GM21576 (cell line): ENCODE measurements at regions not wholly inside any gene's neighbourhood (a gene's known extent, or its start where the extent isn't known, plus 50 kb on each side); places are given as distances from the start of the nearest gene placed in this dataset.
"Not testable (repeated sequence)": the region's sequence is repeated elsewhere in the genome, so short reads cannot be mapped to it uniquely, and the experiment has no call there.

ENCODE experiments used
- ATAC-seq: cut with Tn5 transposase; IDR thresholded peaks from one replicate; pipeline ENCODE4 v1.9.1; 2021; ENCODE audit warnings: mild to moderate bottlenecking, moderate library complexity; ENCODE audit not compliant: unreplicated experiment

DNA sequence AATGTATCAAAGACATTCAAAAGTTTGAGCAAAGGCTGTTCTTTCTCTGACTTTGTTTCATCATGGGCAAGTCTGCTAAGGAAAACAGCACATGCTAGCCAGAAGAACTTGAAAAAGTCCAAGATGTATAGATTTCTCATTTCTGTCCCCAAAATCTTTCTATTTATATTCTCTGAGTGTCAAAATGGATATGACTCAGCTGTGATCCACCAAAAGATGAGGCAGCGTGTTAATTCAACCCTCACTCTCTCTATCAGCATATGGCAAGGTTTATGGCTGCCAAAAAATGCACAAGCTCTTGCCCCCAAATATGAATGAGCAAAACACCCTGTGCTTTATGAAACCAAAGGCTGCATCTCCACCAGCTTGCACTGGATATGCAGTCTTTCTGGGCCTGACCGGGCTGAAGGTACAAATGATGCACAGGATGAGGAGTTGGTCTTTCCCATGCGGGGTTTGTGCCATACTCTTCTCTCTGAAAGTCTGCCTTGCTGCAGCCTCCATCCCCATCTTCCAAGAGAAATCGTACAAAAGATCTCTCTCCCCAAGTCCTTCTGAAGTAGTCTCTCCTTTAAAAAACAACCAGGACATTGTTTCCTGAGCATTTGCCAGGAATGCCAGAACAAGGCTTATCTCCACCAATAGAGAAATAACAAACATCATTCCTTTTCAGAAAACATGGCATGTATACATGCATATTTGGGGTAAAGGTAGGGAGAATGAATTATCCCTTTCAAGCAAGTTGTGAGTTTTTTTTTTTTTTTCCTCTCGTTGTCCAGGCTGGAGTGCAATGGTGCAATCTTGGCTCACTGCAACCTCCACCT is 203.4 kb downstream of the TMX1 start:
- no peak for ATAC-seq

DNA sequence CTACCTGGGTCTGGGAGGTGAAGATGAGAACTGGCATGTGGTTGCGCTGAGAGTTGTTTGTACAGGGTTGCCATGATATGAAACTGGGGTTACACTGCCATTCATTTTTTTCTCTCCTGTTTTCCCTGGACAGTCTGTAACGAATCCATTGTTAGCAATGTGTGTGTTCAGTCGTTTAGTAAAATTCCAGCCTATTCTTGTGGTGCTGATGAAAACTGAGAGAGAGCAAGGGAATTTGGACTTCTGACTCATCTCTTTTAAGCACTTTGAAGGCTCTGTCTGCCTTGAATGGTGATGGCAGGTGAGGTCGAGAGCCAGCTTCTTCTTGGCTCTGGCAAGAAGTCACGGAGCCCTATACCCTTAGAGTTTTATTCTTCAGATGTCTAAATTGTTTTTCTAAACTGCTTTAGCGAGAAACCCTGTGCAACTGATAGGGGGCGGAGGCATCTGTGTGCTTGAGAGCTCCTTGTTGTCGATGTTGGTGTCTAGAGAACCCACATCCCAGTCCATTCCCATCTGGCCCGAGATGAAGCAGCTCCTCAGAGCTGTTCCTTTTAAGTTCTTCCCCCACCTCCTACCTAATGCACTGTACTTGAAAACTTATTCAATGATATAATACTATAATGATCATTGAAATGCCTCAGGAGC is 204.4 kb downstream of the TMX1 start:
- no peak for ATAC-seq

DNA sequence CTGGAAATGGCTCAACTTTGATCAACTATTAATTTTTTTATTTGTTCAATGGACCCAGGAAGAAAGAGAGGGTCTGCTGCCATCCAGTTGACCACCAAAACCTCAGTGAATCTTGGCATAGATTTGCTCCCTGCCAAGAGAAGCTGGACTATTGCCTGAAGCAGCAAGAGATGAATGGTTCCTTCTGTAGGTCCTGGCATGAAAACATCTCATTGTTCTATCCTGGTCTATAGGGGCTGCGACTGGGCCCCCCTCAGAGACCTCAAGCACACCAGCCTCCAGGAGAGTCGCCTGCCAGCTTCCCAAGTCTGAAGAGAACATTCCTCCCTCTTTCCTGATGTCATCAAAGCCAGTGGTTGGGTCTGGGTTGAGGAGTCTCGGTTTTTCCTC is 204.9 kb downstream of the TMX1 start:
- no peak for ATAC-seq

DNA sequence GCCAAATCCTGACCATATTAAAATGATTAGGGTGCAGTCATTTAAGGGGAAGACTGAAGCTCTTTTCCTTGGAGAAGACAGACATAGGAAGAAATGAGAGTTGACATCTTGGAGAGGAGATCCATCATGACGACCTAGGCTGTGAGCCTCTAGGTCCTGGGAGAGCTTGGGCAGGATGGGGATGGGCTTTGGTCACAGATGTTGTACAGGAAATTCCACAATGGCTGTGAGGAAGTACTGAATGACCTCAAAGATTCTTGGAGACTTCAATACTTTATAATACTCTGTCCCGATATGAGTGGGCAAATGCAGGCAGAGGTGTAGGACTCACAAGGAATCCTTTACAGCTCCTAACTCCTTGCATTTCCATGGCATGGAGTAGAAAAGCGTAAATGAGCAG is 204.9 kb upstream of the FRMD6 start:
- ATAC-seq: no peak

DNA sequence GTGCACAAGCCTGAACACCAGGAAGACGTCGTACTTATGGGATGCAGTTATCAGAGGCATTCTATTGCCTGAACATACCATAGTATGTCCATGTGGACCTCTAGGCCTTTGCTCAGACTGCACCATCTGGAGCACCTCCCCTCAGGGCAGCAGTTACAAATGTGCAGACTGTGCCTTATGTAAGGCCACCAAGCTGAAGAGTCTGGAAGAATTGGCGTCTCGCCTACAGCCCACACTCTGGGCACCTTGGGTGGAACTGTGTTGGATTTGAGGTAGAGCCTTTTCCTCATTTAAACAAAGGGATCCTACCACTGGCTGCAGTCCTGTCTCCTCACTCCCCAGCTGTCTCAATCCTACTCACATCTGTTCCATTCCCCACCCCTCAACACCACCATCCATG is 204.3 kb upstream of the FRMD6 start:
- ATAC-seq: no peak

DNA sequence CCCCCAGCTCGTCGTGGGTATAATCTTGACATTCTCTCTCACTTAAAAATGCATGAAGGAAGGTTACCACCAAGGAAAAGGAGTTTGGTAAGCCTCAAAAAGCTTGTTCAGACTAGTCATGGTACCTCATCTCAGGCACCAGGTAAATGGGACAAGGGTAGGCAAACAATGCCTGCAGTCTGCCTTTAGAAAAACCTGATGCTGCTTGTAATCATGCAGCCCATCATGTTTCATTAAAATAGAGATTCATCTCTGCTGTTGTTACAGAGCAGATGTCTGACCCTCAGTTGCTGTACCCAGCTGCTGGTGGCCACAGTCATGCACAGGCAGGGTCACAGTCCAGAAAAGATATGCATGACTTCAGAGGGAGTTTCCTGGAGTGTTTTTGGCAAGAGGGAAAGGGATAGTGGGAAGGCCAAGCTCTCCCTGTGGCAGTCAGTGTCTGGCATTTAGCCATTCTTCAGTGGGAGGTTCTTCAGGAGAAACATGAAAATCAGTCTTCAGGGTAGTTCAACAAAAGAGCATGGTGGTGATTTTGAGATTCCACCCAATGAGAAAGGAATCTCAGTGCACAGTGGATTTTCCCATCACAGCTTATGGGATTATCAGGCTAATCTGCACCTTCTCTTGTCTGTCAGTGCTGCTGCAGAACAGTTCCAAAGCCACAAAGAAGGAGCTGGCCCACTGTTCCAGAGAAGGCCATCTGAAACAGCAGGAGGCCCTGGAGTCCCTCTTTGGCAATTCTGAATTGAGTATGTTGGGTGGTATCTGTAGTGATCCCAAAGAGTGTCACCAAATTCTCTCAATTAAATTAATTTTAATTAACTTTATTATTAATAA is 202.7 kb upstream of the FRMD6 start:
- ATAC-seq: no peak

DNA sequence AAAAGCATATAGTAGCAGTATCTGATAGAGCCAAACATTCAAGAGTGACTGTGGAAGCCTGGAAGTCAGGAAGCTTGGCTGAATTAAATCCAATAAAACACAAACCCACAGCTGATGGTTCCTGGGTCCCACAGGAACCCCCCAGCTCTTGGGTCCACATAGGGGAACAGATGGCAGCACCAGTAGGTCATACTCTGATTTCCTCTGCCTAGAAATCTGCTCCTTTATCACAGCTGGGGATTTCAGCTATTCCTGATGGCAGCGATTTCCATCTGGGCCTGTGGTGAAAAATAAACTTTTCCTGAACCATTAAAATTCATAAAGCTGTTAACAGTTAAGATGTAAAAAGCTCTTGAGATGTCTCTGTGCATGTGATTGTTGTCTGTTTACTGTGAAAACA is 202.0 kb upstream of the FRMD6 start:
- ATAC-seq: no peak

DNA sequence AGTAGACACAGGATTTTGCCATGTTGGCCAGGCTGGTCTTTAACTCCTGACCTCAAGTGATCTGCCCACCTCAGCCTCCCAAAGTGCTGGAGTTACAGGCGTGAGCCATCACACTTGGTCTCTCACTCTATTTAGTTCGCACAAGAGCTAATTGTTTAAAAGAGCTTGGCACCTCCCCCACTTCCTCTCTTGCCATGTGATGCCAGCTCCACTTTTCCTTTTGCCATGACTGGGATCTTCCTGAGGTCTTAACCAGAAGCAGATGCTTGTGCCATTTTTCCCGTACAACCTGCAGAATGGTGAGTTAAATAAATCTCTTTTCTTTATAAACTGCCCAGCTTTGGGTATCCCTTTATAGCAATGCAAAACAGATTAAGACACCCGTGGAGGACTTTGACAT is 200.1 kb upstream of the FRMD6 start:
- ATAC-seq: no peak

DNA sequence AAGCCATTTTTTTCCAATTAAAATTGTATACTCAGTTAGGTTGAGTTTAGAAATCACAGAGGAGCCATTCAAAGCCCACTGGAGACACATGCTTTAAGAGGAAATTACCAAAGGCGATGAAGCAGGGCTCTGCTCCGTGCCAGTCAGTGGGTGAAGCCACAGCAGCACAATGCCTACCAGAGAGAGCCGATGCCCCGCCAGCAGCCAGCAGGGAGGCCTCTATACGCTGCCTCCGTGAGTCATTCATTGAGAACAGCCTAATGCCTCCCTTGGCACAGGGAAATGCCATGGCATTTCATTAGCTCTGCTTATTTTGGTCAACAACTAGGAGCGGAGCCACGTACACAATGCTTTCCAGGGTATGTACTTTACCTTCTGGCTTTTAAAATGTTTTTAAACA is 197.8 kb upstream of the FRMD6 start:
- no peak for ATAC-seq

DNA sequence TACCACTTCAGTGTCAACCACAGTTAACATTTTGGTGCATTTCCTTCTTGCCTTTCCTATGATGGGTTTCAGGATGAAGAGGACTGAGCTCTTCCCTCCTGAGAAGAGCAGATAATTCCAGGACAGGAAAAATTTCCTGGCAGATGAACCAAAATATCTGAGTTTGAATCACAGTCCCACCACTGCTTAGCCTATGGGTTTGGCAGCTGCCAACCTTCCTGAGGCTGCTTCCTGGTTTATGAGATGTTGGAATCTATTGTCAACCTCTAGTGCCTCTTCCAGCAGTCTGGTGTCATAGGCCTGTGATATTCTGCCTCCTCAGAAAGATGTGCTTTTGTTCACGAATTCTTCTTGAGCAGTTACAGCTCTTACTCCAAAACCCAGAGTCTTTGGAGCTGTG is 197.4 kb upstream of the FRMD6 start:
- ATAC-seq: no peak

DNA sequence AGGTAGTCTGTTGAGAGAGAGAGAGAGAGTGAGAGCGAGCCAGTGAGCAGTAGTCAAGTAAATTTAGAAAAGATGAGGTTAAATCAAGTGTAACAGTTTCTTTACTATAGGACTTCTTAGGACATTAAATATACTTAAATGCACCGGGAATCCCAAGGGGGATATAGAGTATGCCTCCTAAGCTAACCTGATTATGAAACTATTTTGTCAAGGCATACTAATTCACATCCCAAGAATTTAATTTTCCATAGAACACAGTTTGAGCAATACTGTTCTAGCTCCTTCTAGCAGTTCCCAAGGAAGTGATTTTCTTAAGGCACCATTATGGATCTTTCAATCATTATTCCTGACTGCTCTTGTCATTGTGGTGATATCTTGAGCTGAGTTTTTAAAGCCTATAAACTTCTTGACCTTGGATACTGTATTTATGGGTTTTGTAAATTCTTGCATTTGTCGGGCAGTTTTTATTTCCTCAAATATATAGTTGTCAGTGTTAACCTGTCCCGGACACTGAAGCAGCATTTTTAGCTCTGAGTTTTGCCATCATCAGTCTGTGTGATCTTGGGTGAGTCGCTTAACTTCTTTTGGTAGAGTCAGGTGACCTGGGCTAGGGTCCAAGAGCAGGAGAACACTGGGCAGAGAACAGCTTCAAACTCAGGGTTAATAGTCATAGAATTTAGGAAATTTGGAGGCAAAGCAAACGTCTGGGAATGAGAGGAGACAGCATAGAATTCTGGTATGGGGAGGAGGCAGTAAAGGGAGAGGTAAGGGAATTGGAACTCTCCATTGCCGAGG is 196.5 kb upstream of the FRMD6 start:
- ATAC-seq: no peak

DNA sequence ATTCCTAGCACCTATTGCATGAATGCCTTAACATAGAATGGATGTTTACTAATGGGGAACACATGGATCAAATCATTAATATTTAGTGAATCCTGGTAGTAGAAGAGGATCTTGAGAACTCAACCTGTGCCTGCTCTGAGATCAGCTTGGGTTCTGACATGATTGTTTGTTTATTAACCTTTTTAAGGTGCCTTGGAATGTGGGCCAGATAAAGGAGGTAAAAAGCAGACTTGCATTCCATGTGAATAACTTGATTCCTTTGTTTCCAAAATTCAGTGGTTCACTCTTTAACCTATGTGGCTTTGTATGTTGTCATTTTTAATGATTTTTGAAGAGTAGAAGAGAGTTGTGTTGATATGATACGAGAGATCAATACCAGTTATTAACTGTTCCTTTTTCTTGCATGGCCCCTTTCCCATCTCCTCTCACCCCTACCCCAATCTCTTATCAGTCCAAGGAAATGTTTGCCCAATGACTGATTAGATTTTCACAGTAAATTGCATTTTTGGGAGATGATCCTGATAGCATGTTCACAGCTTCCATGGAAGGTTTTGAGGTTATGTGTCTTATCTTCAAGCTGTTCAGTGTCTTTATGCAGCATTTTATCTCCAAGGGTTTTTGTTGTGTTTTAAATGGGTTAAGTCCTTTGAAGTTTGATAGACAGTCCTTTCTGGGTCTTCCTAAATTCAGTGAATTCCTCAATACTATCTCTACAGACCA is 193.7 kb upstream of the FRMD6 start:
- no peak for ATAC-seq

DNA sequence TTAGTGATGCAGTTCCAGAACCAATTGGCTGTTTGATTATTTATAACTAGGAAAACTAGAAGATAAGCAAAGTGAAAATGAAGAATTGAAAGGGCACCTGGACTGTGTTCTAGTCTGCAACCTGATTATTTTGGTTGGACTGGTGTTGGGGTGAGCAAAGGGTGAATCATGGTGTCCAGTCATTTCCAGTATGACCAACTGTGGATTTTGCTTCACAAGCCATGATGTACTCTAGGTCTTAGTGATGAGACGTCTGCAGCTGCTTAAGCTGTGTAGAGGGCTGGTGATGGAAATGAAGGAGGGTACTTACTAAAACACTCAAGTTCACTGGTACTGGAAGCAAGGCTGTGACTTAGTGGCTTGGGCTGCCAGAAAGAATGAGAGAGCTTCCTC is 193.2 kb upstream of the FRMD6 start:
- ATAC-seq: no peak

DNA sequence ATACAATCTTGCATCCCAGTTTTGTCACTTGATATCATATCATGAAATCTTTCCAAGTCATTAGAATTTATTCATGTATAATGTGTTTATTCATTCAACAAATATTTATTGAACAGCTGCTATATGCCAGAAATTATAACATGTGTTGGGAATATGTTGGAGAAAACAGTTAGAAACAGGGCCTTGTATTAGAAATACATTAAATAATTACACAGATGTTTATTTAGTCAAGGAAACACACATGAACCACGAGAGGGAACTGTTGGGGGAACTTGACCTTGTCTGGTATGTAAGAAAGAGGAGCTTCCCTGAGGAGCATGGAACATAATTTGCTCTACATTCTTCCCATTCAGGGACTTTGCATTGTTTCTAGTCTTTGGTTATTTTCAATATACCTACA is 191.7 kb upstream of the FRMD6 start:
- no peak for ATAC-seq

DNA sequence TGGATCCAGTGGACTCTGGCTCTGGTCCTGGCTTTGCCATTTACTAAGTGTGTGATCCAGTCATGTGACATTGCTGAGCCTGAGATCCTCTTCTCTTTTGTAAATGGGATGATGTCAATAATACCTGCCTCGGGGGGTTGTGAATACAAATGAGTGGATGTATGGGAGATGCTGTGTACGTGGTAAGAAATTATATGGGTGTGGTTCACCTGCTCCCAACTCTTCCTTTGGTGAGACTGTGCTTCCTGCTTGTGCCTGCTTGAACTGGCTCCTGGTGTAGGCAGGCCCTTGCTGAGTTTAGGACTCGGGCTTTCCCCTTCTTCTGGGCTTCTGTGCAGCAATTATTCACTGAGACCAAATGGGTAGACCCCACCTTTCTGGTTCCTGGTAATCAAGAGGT is 189.5 kb upstream of the FRMD6 start:
- no peak for ATAC-seq

DNA sequence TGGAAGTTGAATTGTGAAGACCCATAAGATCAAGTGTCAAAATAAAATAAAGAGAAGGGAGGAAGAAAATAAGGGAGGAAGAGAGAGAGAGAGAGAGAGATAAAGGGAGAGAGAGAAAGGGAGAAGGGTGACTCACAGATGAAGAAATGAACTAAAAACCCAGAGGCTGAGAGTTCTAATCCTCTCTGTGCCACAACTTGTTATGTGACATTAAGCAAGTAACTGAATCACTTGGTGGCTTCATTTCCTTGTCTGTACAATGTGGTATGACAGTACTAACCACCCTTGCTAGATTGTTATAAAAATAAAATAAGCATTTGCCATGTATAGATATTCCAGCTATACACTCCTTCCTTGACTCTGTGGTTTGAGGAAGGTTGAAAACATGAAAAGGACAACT is 189.0 kb upstream of the FRMD6 start:
- no peak for ATAC-seq

DNA sequence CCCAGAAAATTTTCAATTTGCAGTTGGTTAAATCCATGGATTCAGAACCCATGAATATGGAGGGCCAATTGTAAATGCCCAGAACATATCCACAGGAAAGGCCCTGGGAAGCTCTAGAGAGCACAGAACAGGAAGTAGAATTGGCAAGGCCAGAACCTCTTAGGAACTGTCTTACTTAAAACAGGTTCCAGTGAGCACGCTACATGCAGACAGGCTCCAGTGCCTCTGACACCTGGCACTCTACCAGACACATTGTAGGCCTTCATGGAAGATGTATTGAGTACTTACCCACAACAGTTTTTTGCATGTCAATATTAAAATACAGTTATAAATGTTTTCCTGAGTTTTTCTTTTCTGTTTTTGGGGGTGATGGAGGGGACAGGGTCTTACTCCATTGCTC is 188.2 kb upstream of the FRMD6 start:
- no peak for ATAC-seq

DNA sequence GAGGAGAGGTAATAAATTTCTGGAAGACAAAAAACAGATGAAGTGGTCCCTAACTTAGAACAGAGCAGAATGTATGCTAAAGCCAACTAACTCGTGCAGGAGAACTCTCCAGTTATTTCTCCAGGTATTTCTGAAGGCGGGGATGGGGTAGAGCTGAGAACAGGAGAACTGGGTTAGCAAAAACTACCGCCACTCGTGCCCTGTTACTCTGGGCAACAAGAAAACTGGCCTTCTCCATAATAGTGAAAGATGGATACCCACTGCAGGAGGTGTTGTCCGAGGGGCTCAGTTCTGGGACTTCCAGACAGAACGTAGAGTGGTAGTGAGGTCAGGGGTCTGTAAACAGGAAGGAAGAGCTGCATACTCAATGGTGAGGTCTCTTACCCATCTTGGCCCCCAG is 187.3 kb upstream of the FRMD6 start:
- no peak for ATAC-seq

DNA sequence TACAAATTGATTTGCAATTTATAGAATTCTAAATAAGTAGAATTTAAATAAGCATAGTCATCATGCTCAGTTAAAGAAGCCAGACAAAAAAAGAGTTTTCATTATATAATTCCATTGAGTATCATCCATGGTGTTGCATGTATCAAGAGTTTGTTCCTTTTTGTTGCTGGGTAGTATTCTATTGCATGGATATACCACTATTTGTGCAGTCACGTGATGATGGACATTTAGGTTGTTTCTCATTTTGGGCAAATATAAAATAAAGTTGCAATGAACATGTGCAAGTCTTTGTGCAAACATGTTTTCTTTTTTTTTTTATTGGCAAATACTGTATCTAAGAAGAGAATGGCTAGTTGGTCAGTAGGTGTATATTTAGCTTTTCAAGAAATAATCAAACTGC is 186.2 kb upstream of the FRMD6 start:
- no peak for ATAC-seq

DNA sequence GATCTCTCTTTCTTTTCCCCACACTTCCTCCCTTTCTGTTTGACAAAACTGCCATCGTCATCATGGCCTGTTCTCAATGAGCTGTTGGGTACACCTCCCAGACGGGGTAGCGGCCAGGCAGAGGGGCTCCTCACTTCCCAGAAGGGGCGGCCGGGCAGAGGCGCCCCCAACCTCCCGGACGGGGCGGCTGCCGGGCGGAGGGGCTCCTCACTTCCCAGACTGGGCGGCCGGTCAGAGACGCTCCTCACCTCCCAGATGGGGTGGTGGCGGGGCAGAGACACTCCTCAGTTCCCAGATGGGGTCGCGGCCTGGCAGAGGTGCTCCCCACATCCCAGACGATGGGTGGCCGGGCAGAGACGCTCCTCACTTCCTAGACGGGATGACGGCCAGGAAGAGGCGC is 184.3 kb upstream of the FRMD6 start:
- not testable (repeated sequence) for ATAC-seq
